Mononuclear cell (primary cell): ENCODE measurements at regions not wholly inside any gene's neighbourhood (a gene's known extent, or its start where the extent isn't known, plus 50 kb on each side); places are given as distances from the start of the nearest gene placed in this dataset.

ENCODE experiments used
- H3K27me3 ChIP-seq: 2 replicates; pipeline ENCODE4 v1.6.0; 2011; ENCODE audit warnings: low read length, control low read depth; ENCODE audit not compliant: insufficient read depth
- H3K4me1 ChIP-seq: 2 replicates; pipeline ENCODE4 v1.5.1; 2011; ENCODE audit warnings: mild to moderate bottlenecking, low read length, control low read depth; ENCODE audit not compliant: insufficient read depth
- H3K4me3 ChIP-seq: 2 replicates; pipeline ENCODE4 v1.5.1; 2011; ENCODE audit warnings: mild to moderate bottlenecking, low read length, moderate library complexity
- H3K9me3 ChIP-seq: 2 replicates; pipeline ENCODE4 v1.5.1; 2011; ENCODE audit warnings: low read depth, mild to moderate bottlenecking, control low read depth, low read length

DNA sequence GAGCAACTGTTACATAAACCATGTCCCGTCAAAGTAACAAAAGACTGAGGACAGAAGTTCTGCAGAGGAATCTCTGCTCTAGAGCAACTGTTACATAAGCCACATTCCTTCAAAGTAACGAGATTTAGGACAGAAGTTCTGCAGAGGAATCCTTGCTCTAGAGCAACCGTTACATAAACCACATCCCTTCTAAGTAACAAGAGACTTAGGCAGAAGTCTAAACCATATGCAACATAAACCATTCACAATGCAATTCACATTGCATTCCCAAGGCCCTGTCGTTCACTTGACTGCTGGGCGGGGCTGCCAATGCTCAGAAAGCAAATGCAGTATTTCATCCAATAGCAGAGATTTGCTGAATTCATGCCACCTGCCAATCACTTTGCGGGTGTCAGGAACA lies 124.4 kb upstream of the PUDP start:
- peaks cover 38% of the 10 kb centered on the region for H3K4me1 ChIP-seq
- no peak overlapping the region for H3K4me3 ChIP-seq
- no peaks in the 10 kb centered on the region for H3K9me3 ChIP-seq
- no peaks in the 10 kb centered on the region for H3K27me3 ChIP-seq

DNA sequence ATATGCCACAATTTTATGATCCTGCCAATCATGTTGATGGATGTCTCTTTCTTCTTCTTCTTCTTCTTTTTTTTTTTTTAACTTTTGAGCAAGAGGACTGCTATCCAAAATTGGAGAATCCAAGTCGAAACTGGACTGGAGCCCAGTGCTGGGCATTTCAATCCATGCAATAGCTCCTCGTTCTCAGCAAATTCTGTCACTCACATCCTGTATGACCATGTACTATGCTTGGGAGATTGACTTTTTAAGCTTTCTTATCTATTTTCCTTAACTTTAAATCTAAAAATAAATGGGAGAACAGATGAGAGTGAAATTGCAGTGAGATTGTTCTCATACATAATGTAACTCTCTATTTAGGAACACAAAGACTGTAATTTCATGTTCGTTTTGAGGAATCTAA lies 123.0 kb upstream of the PUDP start:
- no peaks in the 10 kb centered on the region for H3K27me3 ChIP-seq
- no peak overlapping the region for H3K4me3 ChIP-seq
- H3K9me3 ChIP-seq = no peaks in the 10 kb centered on the region
- peaks cover 38% of the 10 kb centered on the region for H3K4me1 ChIP-seq

DNA sequence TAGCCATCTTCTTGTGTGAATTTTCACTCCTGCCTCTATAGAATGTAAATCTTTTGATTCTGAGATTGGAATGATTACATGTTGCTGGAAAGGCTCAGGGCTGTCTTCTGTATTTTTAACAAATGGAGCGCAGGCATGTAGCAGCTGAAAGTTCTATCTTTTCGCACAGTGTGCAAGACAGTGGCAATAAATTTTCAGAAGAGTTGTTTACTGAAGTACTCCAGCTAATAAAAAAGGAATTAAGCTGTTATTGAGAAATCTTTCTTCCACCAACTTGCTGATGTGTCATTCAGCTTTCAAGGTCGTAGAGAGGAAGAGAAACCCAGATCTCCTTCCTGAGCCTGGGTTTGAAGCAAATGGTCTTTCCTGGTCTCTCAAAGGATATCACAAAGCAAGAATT lies 122.0 kb upstream of the PUDP start:
- H3K27me3 ChIP-seq = no peaks in the 10 kb centered on the region
- no peaks in the 10 kb centered on the region for H3K9me3 ChIP-seq
- H3K4me1 ChIP-seq = peaks cover 38% of the 10 kb centered on the region
- no peak overlapping the region for H3K4me3 ChIP-seq

DNA sequence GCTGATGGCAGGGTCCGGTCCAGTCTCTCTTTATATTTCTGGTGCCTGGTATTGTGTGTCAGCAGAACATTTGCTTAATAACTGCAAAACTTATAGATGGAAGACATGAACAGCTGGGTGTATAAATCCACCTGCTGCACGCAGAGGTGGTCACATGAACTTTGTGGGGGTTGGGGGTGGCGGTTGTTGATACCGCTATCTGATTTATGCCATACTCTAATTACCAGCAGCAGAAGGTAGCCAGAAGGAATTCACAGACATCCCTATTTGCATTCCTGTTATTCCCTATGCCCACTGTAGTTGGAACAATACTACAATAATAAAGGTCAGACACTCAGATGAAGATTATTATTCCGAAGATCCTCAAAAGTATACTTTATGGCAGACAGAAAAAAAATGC lies 121.6 kb upstream of the PUDP start:
- H3K4me3 ChIP-seq = no peak overlapping the region
- no peaks in the 10 kb centered on the region for H3K9me3 ChIP-seq
- H3K4me1 ChIP-seq = peaks cover 38% of the 10 kb centered on the region
- no peaks in the 10 kb centered on the region for H3K27me3 ChIP-seq

DNA sequence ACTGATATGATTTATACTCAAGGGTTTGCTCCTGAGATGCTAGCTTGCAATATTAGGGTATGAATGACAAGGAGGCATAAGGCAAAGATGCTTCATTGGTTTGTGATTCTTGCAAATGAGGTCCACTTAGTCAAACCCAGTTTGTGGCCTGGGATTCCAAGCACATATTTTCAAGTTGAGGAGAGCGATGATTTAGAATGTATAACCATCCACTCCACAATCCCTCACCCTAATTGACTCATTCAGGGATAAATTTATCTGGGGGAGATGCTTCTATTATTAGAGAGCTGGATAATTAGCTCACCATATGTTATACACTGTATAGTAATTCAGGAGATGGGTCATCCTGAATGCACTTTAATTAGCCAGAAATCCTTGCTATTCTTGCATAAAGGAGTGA lies 118.3 kb upstream of the PUDP start:
- Histone ChIP-seq H3K9me3 (no peaks in the 10 kb centered on the region), H3K4me3 (no peak overlapping the region), H3K4me1 (peaks cover 33% of the 10 kb centered on the region), H3K27me3 (no peaks in the 10 kb centered on the region)

DNA sequence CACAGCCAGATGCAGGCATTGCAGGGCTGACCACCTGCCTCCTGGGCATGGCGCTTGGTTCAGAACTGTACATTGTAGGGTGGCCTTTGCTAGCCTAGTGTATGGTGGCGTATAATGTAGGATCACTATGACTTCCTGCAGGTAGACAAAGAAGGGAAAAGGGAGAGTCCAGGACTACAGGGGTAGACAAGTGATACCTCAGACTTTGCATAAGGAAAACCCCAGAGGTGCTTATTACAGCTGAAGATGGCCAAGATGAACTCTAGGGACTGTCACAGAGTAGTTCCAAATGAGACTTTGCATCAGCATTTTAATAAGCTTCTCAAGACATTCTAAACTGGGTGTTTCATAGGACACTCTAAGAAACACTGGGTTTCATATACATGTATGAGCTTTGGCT lies 116.4 kb upstream of the PUDP start:
- H3K27me3 ChIP-seq = no peaks in the 10 kb centered on the region
- H3K4me1 ChIP-seq = peaks cover 15% of the 10 kb centered on the region
- no peaks in the 10 kb centered on the region for H3K9me3 ChIP-seq
- H3K4me3 ChIP-seq = no peak overlapping the region

DNA sequence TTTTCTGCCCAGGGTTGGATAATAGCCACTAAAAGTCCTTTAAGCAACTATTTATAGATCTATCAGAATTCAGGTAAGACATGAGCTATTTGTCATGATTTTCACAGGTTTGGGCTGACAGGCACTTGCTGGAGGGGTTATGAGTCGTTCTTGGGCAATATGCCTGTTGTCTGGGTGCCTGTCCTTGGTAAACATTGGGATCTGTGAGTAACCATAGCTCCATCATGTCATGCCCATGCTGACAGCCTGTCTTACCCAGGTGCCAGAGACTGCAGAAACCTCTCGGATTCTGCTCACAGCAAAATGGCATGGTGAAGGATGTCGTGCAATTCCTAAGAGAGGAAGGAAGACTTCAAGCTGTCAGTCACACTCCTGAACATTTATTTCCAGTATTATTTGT lies 116.0 kb upstream of the PUDP start:
- no peaks in the 10 kb centered on the region for H3K9me3 ChIP-seq
- no peaks in the 10 kb centered on the region for H3K27me3 ChIP-seq
- H3K4me3 ChIP-seq = no peak overlapping the region
- peaks cover 10% of the 10 kb centered on the region for H3K4me1 ChIP-seq

DNA sequence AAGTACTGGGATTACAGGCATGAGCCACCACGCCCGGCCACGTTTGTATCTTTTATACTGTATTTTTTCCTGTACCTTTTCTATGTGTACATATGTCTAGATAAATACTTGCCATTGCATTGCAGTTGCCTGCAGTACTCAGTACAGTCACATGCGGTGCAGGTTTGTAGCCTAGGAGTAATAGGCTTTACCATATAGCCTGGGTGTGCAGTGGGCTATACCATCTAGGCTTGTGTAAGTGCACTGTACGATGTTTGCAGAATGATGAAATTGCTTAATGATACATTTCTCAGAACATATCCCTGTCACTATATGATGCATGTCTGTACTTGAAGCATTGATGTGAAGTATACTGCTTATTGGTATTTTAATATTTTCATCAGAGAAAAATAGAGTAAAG lies 115.4 kb upstream of the PUDP start:
- H3K4me1 ChIP-seq = peaks cover 10% of the 10 kb centered on the region
- H3K9me3 ChIP-seq = no peaks in the 10 kb centered on the region
- H3K4me3 ChIP-seq = no peak overlapping the region
- no peaks in the 10 kb centered on the region for H3K27me3 ChIP-seq

DNA sequence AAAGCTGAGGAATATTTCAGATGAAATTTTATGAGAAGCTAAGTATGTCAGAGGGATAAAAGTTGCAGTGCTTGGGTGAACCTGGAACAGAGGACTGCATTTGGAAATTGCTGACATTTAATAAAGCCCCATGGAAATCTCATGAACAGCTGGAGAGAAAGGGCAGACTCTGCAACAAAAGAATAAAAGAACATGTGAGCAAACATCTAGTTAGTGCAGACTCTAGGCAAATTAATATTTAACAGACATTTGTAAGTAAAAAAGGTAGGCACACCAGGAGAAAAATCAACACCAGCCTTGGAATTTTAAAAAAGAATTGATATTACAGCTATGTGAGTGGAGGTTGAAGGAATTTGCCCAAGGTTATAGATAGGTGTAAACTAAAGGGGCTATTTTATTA lies 114.6 kb upstream of the PUDP start:
- H3K9me3 ChIP-seq = no peaks in the 10 kb centered on the region
- no peaks in the 10 kb centered on the region for H3K27me3 ChIP-seq
- H3K4me3 ChIP-seq = no peak overlapping the region
- H3K4me1 ChIP-seq = peaks cover 10% of the 10 kb centered on the region

DNA sequence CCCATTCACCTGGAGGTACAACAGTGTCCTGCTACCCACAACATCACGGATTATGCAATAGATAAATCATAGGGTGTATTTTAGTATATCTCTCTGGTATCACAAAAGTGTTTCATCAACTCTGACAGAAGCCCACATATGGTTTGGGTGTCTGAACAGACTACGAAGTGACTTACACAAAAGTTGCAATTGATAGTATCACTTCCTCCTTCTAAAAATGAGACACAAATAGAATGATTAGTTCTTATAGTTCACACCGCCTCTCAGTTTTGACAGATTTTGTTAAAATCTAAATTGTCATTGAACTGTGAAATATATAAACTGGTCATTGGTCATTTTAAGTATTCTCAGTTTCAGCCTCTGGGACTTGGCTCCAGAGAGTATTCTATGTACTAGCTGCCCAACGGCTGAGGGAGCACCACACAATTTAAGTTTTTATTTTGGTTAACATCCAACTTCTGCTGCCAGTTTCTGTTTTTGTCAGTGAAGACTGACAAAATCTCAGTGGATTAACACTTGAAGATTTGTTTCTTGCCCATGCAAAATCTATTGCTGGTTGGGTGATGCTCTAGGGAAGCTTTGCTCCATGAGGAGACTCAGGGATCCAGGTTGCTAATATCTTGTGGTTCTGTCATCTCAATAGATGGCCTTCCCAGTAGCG lies 113.8 kb upstream of the PUDP start:
- H3K9me3 ChIP-seq = no peaks in the 10 kb centered on the region
- H3K4me3 ChIP-seq = no peak overlapping the region
- peaks cover 10% of the 10 kb centered on the region for H3K4me1 ChIP-seq
- H3K27me3 ChIP-seq = no peaks in the 10 kb centered on the region

DNA sequence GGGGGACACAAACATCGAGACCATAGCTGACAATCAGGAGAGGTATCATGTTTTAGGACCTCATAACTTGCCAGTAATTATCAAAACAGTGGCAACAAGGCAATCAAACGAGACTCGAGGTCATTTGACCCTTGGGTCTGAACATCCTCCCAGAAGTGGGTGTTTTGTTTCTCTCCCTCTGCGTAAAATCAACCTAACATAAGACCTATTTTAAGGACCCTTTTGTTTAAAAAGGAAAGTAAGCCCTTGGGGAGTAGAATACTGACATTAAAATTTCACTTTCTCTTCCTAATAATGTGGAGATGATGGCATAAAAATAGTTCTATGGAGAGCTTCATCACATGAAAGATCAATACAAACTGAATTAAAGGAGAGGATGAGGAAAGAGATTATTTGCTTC lies 106.2 kb upstream of the PUDP start:
- no peak overlapping the region for H3K4me3 ChIP-seq
- H3K27me3 ChIP-seq = no peaks in the 10 kb centered on the region
- H3K9me3 ChIP-seq = no peaks in the 10 kb centered on the region
- H3K4me1 ChIP-seq = peaks cover 30% of the 10 kb centered on the region

DNA sequence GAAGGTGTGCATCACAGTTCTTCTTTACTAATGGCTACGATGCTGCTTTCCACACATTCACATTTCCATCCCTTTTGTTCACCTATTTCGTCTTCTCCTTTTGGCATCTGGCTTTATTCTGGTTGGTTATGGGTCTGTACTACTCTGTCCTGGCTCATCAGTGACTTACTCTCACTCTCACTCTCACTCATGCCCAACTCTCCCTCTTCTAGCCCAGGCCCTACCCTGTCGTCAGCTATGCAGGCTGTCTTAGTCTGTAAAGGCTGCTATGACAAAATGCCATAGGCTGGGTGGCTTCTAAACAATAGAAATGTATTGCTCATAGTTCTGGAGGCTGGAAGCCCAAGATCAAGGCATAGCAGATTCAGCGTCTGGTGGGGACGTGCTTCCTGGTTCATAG lies 105.6 kb upstream of the PUDP start:
- H3K9me3 ChIP-seq = no peaks in the 10 kb centered on the region
- H3K27me3 ChIP-seq = no peaks in the 10 kb centered on the region
- H3K4me3 ChIP-seq = no peak overlapping the region
- H3K4me1 ChIP-seq = peaks cover 30% of the 10 kb centered on the region

DNA sequence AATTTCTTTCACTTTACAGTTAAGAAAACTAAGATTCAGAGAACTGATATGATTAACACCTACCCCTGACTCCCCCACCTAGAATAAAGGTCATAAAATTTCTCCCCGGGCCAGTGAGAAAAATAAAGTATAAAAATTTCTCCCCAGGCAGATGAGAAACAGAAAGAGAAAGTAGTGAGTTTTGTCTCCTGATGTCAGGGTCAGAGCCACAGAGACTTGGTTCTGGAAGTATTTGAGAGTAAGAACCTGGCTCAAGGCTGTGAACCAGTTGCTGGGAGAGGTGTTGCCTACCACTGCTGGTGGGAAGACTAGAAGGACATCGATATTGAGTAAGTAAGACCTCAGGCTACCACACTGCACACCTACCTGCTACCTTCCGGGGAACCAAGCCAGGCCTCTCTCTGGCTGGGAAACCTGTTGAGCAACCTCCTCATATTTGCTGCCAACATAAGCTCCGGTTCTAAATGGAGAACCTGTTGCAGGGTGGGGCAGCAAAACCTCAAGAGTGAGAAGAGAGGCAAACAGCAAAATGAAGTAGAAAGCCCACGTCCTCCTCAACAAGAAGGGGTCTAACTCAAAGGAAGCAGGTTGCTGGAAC lies 104.2 kb upstream of the PUDP start:
- no peaks in the 10 kb centered on the region for H3K27me3 ChIP-seq
- peaks cover 38% of the 10 kb centered on the region for H3K4me1 ChIP-seq
- no peak overlapping the region for H3K4me3 ChIP-seq
- H3K9me3 ChIP-seq = no peaks in the 10 kb centered on the region

DNA sequence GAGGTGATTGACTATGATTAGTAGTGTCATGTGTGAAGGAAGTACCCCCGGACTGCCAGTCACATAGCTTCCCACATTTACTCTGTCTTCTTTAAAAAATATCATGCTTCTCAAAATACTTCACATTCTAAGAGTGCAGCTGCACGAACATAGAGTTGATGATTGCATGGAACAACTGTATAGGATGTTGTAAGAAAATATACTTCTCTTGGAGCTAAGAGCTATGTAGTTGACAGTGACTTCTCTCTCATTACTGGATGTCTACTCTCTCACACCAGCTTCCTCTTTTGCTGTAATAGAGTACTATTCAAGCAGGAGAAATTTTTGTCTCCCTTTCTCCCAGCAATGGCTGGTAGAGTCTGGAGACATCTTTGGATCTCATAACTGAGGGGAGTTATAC lies 99.4 kb upstream of the PUDP start:
- Histone ChIP-seq H3K27me3 (no peaks in the 10 kb centered on the region), H3K4me1 (peaks cover 52% of the 10 kb centered on the region), H3K4me3 (no peak overlapping the region), H3K9me3 (no peaks in the 10 kb centered on the region)

DNA sequence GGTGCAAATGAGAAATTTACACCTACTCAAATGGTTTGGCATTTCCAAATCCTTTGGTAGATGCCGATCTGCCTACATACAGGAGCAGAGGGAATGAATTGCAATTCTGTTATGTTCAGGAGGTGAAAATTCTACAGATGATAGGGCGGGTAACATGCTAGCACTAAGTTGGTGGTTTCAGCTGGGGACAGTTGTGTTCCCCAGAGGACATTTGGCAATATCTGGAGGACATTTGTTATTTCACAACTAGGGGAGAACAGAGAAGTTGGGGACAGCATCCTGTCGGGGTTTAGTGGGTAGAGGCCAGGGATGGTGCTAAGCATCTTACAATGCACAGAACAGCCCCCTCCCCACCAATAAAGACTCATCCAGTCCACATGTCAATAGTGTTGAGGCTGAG lies 96.5 kb upstream of the PUDP start:
- Histone ChIP-seq H3K4me3 (no peak overlapping the region), H3K4me1 (peaks cover 37% of the 10 kb centered on the region), H3K9me3 (no peaks in the 10 kb centered on the region), H3K27me3 (no peaks in the 10 kb centered on the region)

DNA sequence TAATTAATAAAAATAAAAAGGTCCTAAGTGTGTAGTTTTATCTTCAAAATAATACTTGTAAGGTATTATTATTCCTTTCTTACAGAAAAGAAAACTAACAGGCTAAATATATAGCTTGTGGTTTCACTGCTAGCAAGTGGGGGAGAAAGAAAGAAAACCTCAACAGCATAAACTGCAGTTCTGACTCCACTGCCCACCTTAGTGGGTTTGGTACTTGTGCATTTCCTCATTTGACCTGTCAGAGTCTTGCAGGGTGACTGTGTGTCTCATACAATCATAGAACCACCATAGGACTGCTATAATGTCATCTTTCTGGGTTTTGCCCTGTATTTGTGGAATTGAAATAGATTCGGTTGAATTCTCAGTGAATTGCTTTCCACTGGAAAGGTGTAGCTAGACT lies 94.7 kb upstream of the PUDP start:
- Histone ChIP-seq H3K27me3 (no peaks in the 10 kb centered on the region), H3K4me1 (peaks cover 29% of the 10 kb centered on the region), H3K9me3 (no peaks in the 10 kb centered on the region), H3K4me3 (no peak overlapping the region)
